ENCODE measurements at regions not wholly inside any gene's neighbourhood (a gene's known extent, or its start where the extent isn't known, plus 50 kb on each side); places are given as distances from the start of the nearest gene placed in this dataset.

DNA sequence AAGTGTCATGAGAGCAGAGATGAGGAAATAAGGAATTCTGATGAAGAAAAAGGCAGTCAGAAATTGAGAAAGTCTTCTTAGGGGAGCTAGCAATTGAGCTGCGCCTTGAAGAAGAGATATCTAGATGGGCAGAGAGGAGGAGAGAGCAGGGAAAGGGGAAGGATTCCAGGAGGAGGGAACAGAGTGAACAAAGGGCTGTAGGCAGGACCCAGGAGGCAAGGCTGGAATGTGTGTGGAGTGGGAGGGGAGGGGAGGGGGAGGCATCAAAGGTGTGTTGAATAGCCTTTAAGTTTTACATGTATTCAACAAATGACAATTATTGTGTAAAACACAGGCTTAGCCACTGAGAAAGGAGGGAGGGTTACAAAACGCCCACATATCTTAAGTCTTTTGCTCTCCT lies 164.5 kb downstream of the TDRD15 start:
- no peak for DNase-seq

GRCh38 chr2:21288739-21289520 lies 165.2 kb downstream of the TDRD15 start:
- DNase-seq, result no peak

- DNase-seq, result no peak
Measured at GRCh38 chr2:21289551-21289950, 165.8 kb downstream of the TDRD15 start.

DNA sequence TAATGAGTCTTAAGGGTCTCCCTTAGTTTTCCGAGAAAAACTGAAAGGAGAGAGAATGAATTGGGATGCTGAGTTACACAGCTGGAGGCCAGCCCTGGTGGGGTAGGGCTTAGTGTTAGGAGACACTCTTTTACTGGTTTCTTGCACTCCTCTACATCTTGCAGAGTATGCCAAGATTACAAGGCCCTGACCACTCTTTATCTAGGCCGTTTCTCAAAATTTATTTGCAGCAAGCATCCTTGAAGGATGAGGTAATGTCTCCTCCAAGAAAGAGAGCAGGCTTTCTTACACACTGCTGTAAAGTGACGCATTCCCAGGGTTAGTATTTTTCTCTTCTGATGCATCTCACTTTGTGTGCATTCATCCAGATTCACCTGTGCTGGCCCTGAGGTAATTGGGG lies 166.2 kb downstream of the TDRD15 start:
- DNase-seq, result no peak

DNA sequence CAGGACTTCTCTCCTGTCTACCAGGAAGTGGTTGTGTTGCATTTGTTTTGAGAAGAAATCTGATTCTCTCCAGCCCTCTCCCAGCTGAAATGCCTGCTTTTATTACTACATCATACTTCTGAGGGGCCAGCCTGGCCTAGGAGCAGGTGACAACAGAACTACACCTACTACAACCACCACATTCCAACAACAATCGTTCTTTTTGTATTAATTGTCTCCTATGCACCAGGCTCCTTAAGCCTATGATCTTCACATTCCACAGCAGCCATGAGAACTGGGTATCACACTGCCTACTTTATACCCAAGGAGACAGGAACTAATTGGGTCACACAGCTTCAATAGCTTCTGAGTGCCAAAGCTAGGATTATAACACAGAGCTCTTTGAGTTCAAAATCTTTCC lies 167.7 kb downstream of the TDRD15 start:
- no peak for DNase-seq

GRCh38 chr2:21294446-21294845 lies 170.7 kb downstream of the TDRD15 start:
- DNase-seq, result no peak

- DNase-seq, result no peak
Measured at GRCh38 chr2:21299411-21299810, 175.6 kb downstream of the TDRD15 start.

DNA sequence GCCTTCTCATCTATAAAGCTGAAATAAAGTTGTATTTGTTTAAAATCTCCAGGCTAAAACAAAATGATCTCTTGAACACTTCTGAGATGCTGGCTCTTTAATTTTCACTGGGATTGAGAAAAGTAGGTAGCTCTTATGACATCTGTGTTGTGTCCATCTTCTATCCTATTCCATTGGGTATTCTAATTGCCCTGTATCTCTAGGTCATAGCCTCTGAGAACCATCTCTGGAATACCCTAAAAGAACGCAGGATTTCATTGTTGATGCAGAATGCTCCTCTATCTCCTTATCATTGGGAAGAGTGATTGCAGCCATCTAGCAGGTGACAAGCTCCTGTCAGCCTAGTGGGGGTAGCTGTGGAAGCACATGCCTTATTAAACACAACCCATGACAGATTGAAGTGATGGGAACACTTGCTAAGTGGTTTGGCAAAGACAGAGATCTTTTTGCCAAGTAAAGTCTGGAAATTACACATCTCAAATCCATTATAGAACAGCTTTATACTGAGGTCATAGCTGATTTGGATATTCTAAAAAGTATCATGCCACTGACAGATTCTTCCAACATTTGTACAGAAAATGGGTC lies 178.2 kb downstream of the TDRD15 start:
- no peak for DNase-seq

GRCh38 chr2:21303876-21304275 lies 180.1 kb downstream of the TDRD15 start:
- DNase-seq, result no peak

DNA sequence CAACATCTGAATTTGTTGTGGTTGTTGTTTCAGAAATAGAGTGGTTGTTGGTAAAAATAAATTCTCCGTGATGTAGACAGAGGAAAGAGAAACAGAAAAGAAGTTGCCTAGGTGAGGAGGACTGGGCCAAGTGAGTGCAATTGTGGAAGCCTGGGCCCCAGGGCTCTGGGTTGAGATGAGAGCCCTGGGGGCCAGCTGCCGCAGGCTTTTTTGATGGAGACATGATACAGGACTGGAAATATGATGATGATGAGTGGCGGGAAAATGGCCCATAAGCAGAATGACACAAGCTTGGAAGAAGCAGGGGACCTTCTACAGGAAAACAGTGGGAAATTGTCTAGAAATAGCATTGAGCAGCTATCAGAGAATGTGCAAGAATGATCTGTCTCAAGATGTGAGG lies 181.8 kb downstream of the TDRD15 start:
- no peak for DNase-seq

GRCh38 chr2:21306235-21306634 lies 182.5 kb downstream of the TDRD15 start:
- no peak for DNase-seq

GRCh38 chr2:21307037-21307436 lies 183.3 kb downstream of the TDRD15 start:
- DNase-seq, result no peak

- no peak for DNase-seq
Measured at GRCh38 chr2:21310493-21310892, 186.7 kb downstream of the TDRD15 start.

GRCh38 chr2:21314322-21314835 lies 190.6 kb downstream of the TDRD15 start:
- no peak for DNase-seq

DNA sequence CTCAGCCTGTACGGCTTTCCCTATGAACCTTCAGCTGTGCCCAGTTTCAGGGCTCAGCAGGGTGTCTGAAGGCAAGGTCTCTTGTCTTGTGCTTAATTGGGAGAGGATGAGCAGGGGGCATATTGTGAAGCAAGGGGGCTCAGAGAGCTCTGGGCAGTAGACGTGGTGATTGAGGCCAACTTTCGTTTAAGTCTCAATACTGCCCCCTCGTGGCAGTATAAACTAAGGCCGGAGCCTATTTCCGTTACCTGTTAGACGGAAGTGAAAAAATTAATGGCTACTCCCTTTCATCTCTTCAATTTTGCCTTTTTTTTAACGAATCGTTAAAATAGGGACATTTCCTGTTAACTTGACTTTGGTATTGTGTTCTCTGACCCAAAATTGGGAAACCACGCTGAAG lies 193.4 kb downstream of the TDRD15 start:
- DNase-seq, result no peak

DNA sequence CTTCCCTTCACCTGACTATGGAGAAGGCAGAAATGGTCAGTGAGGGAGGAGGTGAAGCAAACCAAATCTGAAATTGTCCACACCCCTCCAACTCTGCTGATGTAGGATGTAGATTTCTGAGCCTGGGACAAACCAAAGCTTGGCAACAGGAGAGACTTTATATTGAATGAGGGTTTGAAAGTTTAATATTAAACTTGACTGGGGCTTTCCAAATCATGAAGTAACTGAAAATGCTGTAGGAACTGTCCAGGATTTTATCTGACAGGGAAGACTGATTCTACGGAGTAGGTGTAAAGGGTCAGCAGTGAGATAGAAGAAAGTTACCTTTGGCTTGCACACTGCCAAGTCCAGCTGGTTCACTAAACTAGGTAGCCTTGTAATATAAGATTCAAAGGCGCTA lies 194.5 kb downstream of the TDRD15 start:
- DNase-seq, result no peak

GRCh38 chr2:21326152-21326551 lies 202.4 kb downstream of the TDRD15 start:
- no peak for DNase-seq

GRCh38 chr2:21328177-21328576 lies 204.4 kb downstream of the TDRD15 start:
- DNase-seq, result no peak

- no peak for DNase-seq
Measured at GRCh38 chr2:21330786-21331391, 207.1 kb downstream of the TDRD15 start.

- DNase-seq, result no peak
Measured at GRCh38 chr2:21331625-21332370, 208.0 kb downstream of the TDRD15 start.

- DNase-seq, result no peak
Measured at GRCh38 chr2:21332993-21333625, 209.3 kb downstream of the TDRD15 start.

DNA sequence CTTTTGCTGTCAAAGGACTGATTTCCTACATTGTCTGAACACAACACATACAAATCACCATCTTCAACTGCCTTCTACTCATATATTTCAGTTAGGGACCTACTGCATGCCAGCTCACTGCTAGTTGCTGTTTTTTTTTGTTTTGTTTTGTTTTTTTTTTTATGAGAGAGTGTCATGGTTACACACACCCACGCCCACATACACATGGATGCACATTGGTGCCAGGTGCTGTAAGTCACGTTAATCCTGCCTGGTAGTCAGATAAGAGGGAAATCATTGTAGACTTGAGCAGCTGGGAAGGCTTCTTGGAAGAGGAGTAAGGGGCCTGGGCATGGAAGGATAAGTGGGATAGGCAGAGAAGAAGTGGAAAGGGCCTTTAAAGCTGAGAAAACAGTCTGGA lies 209.9 kb downstream of the TDRD15 start:
- no peak for DNase-seq

DNA sequence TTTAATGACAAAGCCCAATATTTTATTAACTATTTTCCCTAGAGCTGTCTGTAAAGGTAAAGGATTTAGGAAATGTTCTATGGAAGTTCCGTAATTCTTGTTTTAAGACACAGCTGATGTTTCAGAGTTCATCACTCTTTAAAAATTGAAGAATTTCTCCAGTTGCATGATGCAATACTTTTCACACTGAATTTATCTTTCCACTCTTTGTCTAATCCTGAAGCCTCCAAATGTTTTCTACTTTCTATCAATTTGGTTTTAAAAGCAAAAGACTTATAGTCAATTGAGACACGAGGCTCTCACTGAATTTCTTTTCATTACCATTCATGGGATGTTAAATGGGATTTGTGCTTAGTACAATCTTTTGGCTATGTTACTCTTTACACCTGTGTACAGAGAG lies 223.2 kb downstream of the TDRD15 start:
- no peak for DNase-seq
